DND-41 (cell line): ENCODE measurements at regions not wholly inside any gene's neighbourhood (a gene's known extent, or its start where the extent isn't known, plus 50 kb on each side); places are given as distances from the start of the nearest gene placed in this dataset.

Experiments
- ATAC-seq: fragments of 200-7000 bp; cut with Tn5 transposase; 3 replicates; pipeline ENCODE4 v1.9.1; 2021; ENCODE audit warnings: low read depth; ENCODE audit not compliant: insufficient read depth
- DNase-seq: peaks from one replicate; pipeline ENCODE4 v3.0.0-alpha.2; 2020
- H2AFZ ChIP-seq: 2 replicates; pipeline ENCODE4 v1.6.0; 2012; ENCODE audit warnings: low read depth, low read length
- H3K27ac ChIP-seq: 2 replicates; pipeline ENCODE4 v1.5.1; 2012; ENCODE audit warnings: low read length, inconsistent platforms
- H3K27me3 ChIP-seq: fragments of 200-600 bp; sonication (generic); 2 replicates; pipeline ENCODE4 v1.6.0; 2012; ENCODE audit warnings: low read length, mild to moderate bottlenecking, inconsistent platforms; ENCODE audit not compliant: insufficient read depth, poor library complexity
- H3K36me3 ChIP-seq: 2 replicates; pipeline ENCODE4 v1.5.1; 2012; ENCODE audit warnings: low read length, inconsistent platforms; ENCODE audit not compliant: insufficient read depth
- H3K4me1 ChIP-seq: 2 replicates; pipeline ENCODE4 v1.5.1; 2012; ENCODE audit warnings: mild to moderate bottlenecking, low read length; ENCODE audit not compliant: insufficient read depth
- H3K4me2 ChIP-seq: 2 replicates; pipeline ENCODE4 v1.6.0; 2012; ENCODE audit warnings: mild to moderate bottlenecking, moderate library complexity, low read length, inconsistent platforms; ENCODE audit not compliant: insufficient read depth
- H3K4me3 ChIP-seq, 2 experiments: fragments of 200-600 bp in 1 of 2; shearing (Covaris generic) in 1 of 2; 2 replicates each; pipeline ENCODE4 v1.5.1; 2012 to 2016; ENCODE audit warnings: inconsistent platforms in 2 of 2, low read length in 2 of 2, mild to moderate bottlenecking in 2 of 2, low read depth in 1 of 2, moderate library complexity in 1 of 2
- H3K79me2 ChIP-seq: 2 replicates; pipeline ENCODE4 v1.6.0; 2012; ENCODE audit warnings: low read length, inconsistent platforms; ENCODE audit not compliant: insufficient read depth
- H3K9ac ChIP-seq: 2 replicates; pipeline ENCODE4 v1.6.0; 2012; ENCODE audit warnings: low read depth, mild to moderate bottlenecking, inconsistent platforms, low read length, moderate library complexity
- H3K9me3 ChIP-seq: 2 replicates; pipeline ENCODE4 v1.5.1; 2012; ENCODE audit warnings: low read length, moderate library complexity, mild to moderate bottlenecking, inconsistent platforms; ENCODE audit not compliant: insufficient read depth, severe bottlenecking
- H4K20me1 ChIP-seq: 2 replicates; pipeline ENCODE4 v1.6.0; 2012; ENCODE audit warnings: low read length; ENCODE audit not compliant: insufficient read depth
- EZH2 ChIP-seq: IDR thresholded peaks from 3 replicates; pipeline ENCODE4 v1.6.1; 2012; ENCODE audit warnings: borderline replicate concordance, low read depth, mild to moderate bottlenecking, moderate library complexity, low read length, inconsistent platforms; ENCODE audit not compliant: severe bottlenecking
- TF ChIP-seq, protein P1 (sequence below): IDR thresholded peaks from 2 replicates; pipeline ENCODE4 v1.5.1; 2012; ENCODE audit warnings: borderline replicate concordance, low read length, moderate library complexity, mild to moderate bottlenecking; ENCODE audit not compliant: poor library complexity, severe bottlenecking; ENCODE audit errors: extremely low read depth

DNA sequence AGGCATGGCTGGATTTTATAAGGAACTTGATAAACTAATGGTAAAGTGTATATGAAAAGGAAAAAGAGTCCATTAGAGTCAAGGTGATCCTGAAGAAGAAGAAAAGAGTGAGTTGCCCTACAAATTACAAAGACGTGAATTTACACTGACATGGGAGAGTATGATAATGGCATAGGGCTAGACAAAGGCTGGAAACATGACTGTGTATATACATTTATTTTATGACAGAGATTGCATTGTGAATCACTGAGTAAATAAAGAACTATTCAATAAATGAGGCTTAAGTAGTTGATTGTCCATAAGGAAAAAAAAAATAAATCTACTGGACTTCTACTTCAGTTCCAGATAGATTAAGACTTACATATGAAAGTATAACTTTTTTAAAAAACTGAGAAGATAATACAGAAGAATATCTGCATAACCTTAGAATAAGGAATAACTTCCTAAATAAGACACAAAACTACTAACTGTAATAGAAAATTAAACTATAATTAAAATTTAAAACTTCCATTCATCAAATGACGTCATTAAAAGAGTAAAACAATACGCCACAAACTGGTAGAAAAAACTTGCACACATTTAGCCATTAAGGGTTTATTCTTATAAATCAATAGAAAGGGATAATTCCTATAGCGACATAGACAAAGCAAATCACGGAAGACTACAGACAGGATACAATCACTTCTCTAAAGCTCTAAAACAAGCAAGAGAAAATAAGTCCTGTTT is 278.5 kb downstream of the NOVA1 start:
- H3K79me2 ChIP-seq = no peaks in the 10 kb centered on the region
- TF ChIP-seq, protein P1, sequence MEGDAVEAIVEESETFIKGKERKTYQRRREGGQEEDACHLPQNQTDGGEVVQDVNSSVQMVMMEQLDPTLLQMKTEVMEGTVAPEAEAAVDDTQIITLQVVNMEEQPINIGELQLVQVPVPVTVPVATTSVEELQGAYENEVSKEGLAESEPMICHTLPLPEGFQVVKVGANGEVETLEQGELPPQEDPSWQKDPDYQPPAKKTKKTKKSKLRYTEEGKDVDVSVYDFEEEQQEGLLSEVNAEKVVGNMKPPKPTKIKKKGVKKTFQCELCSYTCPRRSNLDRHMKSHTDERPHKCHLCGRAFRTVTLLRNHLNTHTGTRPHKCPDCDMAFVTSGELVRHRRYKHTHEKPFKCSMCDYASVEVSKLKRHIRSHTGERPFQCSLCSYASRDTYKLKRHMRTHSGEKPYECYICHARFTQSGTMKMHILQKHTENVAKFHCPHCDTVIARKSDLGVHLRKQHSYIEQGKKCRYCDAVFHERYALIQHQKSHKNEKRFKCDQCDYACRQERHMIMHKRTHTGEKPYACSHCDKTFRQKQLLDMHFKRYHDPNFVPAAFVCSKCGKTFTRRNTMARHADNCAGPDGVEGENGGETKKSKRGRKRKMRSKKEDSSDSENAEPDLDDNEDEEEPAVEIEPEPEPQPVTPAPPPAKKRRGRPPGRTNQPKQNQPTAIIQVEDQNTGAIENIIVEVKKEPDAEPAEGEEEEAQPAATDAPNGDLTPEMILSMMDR = no peak
- TF ChIP-seq EZH2 = no peak
- H3K36me3 ChIP-seq = no peaks in the 10 kb centered on the region
- H3K4me3 ChIP-seq = no peak overlapping the region
- no peaks in the 10 kb centered on the region for H4K20me1 ChIP-seq
- H3K4me2 ChIP-seq = no peak overlapping the region
- no peaks in the 10 kb centered on the region for H3K27me3 ChIP-seq
- no peak overlapping the region for H3K27ac ChIP-seq
- H2AFZ ChIP-seq = no peak overlapping the region
- H3K9ac ChIP-seq = no peak overlapping the region
- DNase-seq = no peak
- no peaks in the 10 kb centered on the region for H3K9me3 ChIP-seq
- H3K4me1 ChIP-seq = no peaks in the 10 kb centered on the region
- ATAC-seq = no peak

- H3K9ac ChIP-seq = no peak overlapping the region
- no peaks in the 10 kb centered on the region for H4K20me1 ChIP-seq
- no peak for TF ChIP-seq EZH2
- TF ChIP-seq, protein P1 = no peak
- no peak overlapping the region for H3K4me3 ChIP-seq
- H3K4me2 ChIP-seq = no peak overlapping the region
- no peaks in the 10 kb centered on the region for H3K4me1 ChIP-seq
- no peaks in the 10 kb centered on the region for H3K79me2 ChIP-seq
- no peak overlapping the region for H2AFZ ChIP-seq
- H3K27ac ChIP-seq = no peak overlapping the region
- no peak for ATAC-seq
- no peaks in the 10 kb centered on the region for H3K36me3 ChIP-seq
- DNase-seq = no peak
- no peaks in the 10 kb centered on the region for H3K27me3 ChIP-seq
- no peaks in the 10 kb centered on the region for H3K9me3 ChIP-seq
These were observed 293.8 kb downstream of the NOVA1 start for GRCh38 chr14:26304056-26304455.

DNA sequence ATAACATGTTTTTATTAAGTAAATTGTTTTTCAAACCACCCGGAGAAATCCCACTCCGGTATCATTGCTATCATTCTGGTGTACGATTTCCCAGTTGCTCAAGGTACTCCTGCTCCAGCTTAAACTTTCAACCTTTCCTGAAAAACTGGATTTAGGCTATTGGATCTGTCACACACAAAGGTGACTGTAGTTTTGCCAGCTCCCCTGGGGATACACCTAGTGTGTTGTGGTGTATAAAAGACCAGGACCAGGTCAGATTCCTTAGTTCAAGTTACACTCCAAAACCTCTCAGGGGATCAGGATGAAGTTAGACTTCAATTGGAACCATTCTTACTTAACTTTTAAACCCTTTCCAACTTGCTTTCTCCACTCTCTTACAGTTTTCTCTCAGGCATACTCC is 303.9 kb downstream of the NOVA1 start:
- TF ChIP-seq EZH2 = no peak
- TF ChIP-seq, protein P1 = no peak
- no peak overlapping the region for H3K4me3 ChIP-seq
- H3K36me3 ChIP-seq = no peaks in the 10 kb centered on the region
- ATAC-seq (no peak), DNase-seq (no peak)
- no peak overlapping the region for H3K9ac ChIP-seq
- no peak overlapping the region for H2AFZ ChIP-seq
- H3K4me1 ChIP-seq = no peaks in the 10 kb centered on the region
- H4K20me1 ChIP-seq = no peaks in the 10 kb centered on the region
- no peak overlapping the region for H3K4me2 ChIP-seq
- H3K9me3 ChIP-seq = no peaks in the 10 kb centered on the region
- H3K79me2 ChIP-seq = no peaks in the 10 kb centered on the region
- H3K27me3 ChIP-seq = no peaks in the 10 kb centered on the region
- no peak overlapping the region for H3K27ac ChIP-seq
